Mucosa of gallbladder (tissue), 1 donor: ENCODE measurements at regions not wholly inside any gene's neighbourhood (a gene's known extent, or its start where the extent isn't known, plus 50 kb on each side); places are given as distances from the start of the nearest gene placed in this dataset.
"Not testable (repeated sequence)": the region's sequence is repeated elsewhere in the genome, so short reads cannot be mapped to it uniquely, and the experiment has no call there.

Source experiments
- DNase-seq: peaks from one replicate; pipeline ENCODE4 v3.0.0-alpha.2; 2020; ENCODE audit warnings: low spot score
- donor health status: DM: no; HTN: no; CAD: no.

GRCh38 chr5:17828681-17829080, 194.4 kb downstream of the TAF11L14 start:
- no peak for DNase-seq

GRCh38 chr5:17829456-17829855, 195.2 kb downstream of the TAF11L14 start:
- no peak for DNase-seq

GRCh38 chr5:17831279-17831678, 197.0 kb downstream of the TAF11L14 start:
- no peak for DNase-seq

GRCh38 chr5:17832949-17833745, 198.9 kb downstream of the TAF11L14 start:
- DNase-seq = no peak

- DNase-seq = no peak
These were observed 203.5 kb downstream of the TAF11L14 start for GRCh38 chr5:17837757-17838156.

GRCh38 chr5:17838469-17838868, 204.2 kb downstream of the TAF11L14 start:
- no peak for DNase-seq

GRCh38 chr5:17839848-17840247, 205.6 kb downstream of the TAF11L14 start:
- no peak for DNase-seq

GRCh38 chr5:17846496-17846895, 212.2 kb downstream of the TAF11L14 start:
- no peak for DNase-seq

GRCh38 chr5:17847286-17847685, 213.0 kb downstream of the TAF11L14 start:
- DNase-seq = no peak

- DNase-seq = no peak
These were observed 217.9 kb downstream of the TAF11L14 start for GRCh38 chr5:17852111-17852510.

- no peak for DNase-seq
These were observed 218.5 kb downstream of the TAF11L14 start for GRCh38 chr5:17852740-17853139.

GRCh38 chr5:17854901-17855300, 220.6 kb downstream of the TAF11L14 start:
- no peak for DNase-seq

GRCh38 chr5:17860660-17861315, 226.5 kb downstream of the TAF11L14 start:
- DNase-seq = no peak

- DNase-seq = not testable (repeated sequence)
These were observed 230.6 kb downstream of the TAF11L14 start for GRCh38 chr5:17864903-17865302.

GRCh38 chr5:17865966-17866365, 231.7 kb downstream of the TAF11L14 start:
- DNase-seq = not testable (repeated sequence)

GRCh38 chr5:17872204-17872603, 237.9 kb downstream of the TAF11L14 start:
- no peak for DNase-seq

- no peak for DNase-seq
These were observed 244.3 kb downstream of the TAF11L14 start for GRCh38 chr5:17878541-17878940.

- DNase-seq = no peak
These were observed 245.0 kb downstream of the TAF11L14 start for GRCh38 chr5:17879276-17879675.

GRCh38 chr5:17880869-17881268, 246.6 kb downstream of the TAF11L14 start:
- DNase-seq = no peak

GRCh38 chr5:17882760-17883488, 248.7 kb downstream of the TAF11L14 start:
- DNase-seq = no peak

- DNase-seq = no peak
These were observed 253.9 kb downstream of the TAF11L14 start for GRCh38 chr5:17888155-17888554.

GRCh38 chr5:17890501-17890900, 256.2 kb downstream of the TAF11L14 start:
- no peak for DNase-seq

- no peak for DNase-seq
These were observed 257.6 kb downstream of the TAF11L14 start for GRCh38 chr5:17891881-17892280.
